Endothelial cell of umbilical vein (primary cell): ENCODE measurements at regions not wholly inside any gene's neighbourhood (a gene's known extent, or its start where the extent isn't known, plus 50 kb on each side); places are given as distances from the start of the nearest gene placed in this dataset.

Experiments used
- BruUV-seq: library from RNA; stranded (reverse); fragments of 400-500 nt; replicated peaks from 2 replicates; lab custom pipeline; 2021; lab: Mats Ljungman, UMichigan
- CTCF ChIA-PET: fragments of 300-600, 350-600 bp; sonication (Branson Sonifier 250); formaldehyde crosslinking; loops from one replicate; lab custom pipeline; 2021; ENCODE audit warnings: antibody characterized with exemption, inconsistent platforms; lab: Charles Lee
- POLR2A ChIA-PET: fragments of 300-600, 350-600 bp; sonication (Branson Sonifier 250); formaldehyde crosslinking; loops from one replicate; lab custom pipeline; 2021; ENCODE audit warnings: antibody characterized with exemption, inconsistent platforms; lab: Charles Lee
- DNase-seq: peaks from one replicate; pipeline ENCODE4 v3.0.0-alpha.2; 2011; ENCODE audit warnings: low read depth, low spot score
- FAIRE-seq: peaks from 2 replicates; lab custom pipeline; 2011; peaks lifted over from hg19 to GRCh38; lab: Jason Lieb, UNC
- H2AFZ ChIP-seq: 2 replicates; pipeline ENCODE4 v1.6.0; 2012; ENCODE audit warnings: low read depth, low read length, control low read depth, inconsistent platforms
- H3K27ac ChIP-seq: 2 replicates; pipeline ENCODE4 v1.5.1; 2011; ENCODE audit warnings: low read depth, mild to moderate bottlenecking, control low read depth, low read length, moderate library complexity; ENCODE audit not compliant: insufficient read depth
- H3K27me3 ChIP-seq, 2 experiments: 2 replicates each; pipeline versions ENCODE4 v1.6.0 to v1.6.1; 2011; ENCODE audit warnings: low read length in 2 of 2, mixed read lengths in 1 of 2; ENCODE audit not compliant: control insufficient read depth in 2 of 2, insufficient read depth in 2 of 2
- H3K36me3 ChIP-seq, 2 experiments: 2 replicates in 1 of 2; 3 replicates in 1 of 2; pipeline ENCODE4 v1.5.1; 2011; ENCODE audit warnings: low read length in 2 of 2, mild to moderate bottlenecking in 1 of 2, moderate library complexity in 1 of 2; ENCODE audit not compliant: control insufficient read depth in 2 of 2, insufficient read depth in 2 of 2; ENCODE audit errors: extremely low read depth in 1 of 2
- H3K4me1 ChIP-seq: 3 replicates; pipeline ENCODE4 v1.5.1; 2011; ENCODE audit warnings: mild to moderate bottlenecking, low read length; ENCODE audit not compliant: control insufficient read depth, insufficient read depth; ENCODE audit errors: extremely low read depth
- H3K4me2 ChIP-seq: 2 replicates; pipeline ENCODE4 v1.6.1; 2011; ENCODE audit warnings: low read length, control low read depth, mixed read lengths; ENCODE audit not compliant: insufficient read depth
- H3K4me3 ChIP-seq, 3 experiments: fragments of 200-600 bp in 1 of 3; sonication (generic), shearing (Covaris generic) in 1 of 3; replicated peaks in 1 of 3; 2 replicates each; pipeline ENCODE4 v1.5.1; 2011 to 2016; ENCODE audit warnings: control low read depth in 3 of 3, low read length in 3 of 3, mild to moderate bottlenecking in 2 of 3, inconsistent platforms in 1 of 3, low read depth in 1 of 3, moderate library complexity in 1 of 3; ENCODE audit not compliant: insufficient read depth in 1 of 3
- H3K79me2 ChIP-seq: 2 replicates; pipeline ENCODE4 v1.6.0; 2012; ENCODE audit warnings: low read length, inconsistent platforms; ENCODE audit not compliant: control insufficient read depth, insufficient read depth
- H3K9ac ChIP-seq: replicated peaks from 2 replicates; pipeline ENCODE3; 2011; ENCODE audit warnings: low read length, control low read depth; ENCODE audit not compliant: insufficient read depth; ENCODE audit errors: extremely low read depth
- H3K9me1 ChIP-seq: replicated peaks from 3 replicates; pipeline ENCODE4 v1.6.0; 2011; ENCODE audit warnings: mild to moderate bottlenecking, low read length; ENCODE audit not compliant: control insufficient read depth, insufficient read depth; ENCODE audit errors: extremely low read depth
- H3K9me3 ChIP-seq: replicated peaks from 2 replicates; pipeline ENCODE4 v1.5.1; 2012; ENCODE audit warnings: low read length, inconsistent platforms; ENCODE audit not compliant: control insufficient read depth, insufficient read depth
- H4K20me1 ChIP-seq: replicated peaks from 2 replicates; pipeline ENCODE3; 2011; ENCODE audit warnings: mild to moderate bottlenecking, low read length; ENCODE audit not compliant: control insufficient read depth, insufficient read depth; ENCODE audit errors: extremely low read depth
- EZH2 ChIP-seq: IDR thresholded peaks from 2 replicates; pipeline ENCODE4 v1.6.1; 2012; ENCODE audit warnings: borderline replicate concordance, low read depth, mild to moderate bottlenecking, moderate library complexity, low read length, inconsistent platforms; ENCODE audit not compliant: severe bottlenecking
- FOS ChIP-seq: IDR thresholded peaks from 2 replicates; pipeline ENCODE4 v1.6.1; 2011; ENCODE audit warnings: mild to moderate bottlenecking, low read length, moderate library complexity, borderline replicate concordance; ENCODE audit not compliant: insufficient read depth
- GATA2 ChIP-seq: IDR thresholded peaks from 2 replicates; pipeline ENCODE4 v1.7.0; 2011; ENCODE audit warnings: low read depth, mild to moderate bottlenecking, moderate library complexity, mixed read lengths, low read length; ENCODE audit not compliant: insufficient read length, insufficient read depth
- JUN ChIP-seq: IDR thresholded peaks from 2 replicates; pipeline ENCODE4 v1.6.1; 2011; ENCODE audit warnings: borderline replicate concordance, low read depth; ENCODE audit not compliant: insufficient read length, insufficient read depth
- MAX ChIP-seq: IDR thresholded peaks from 2 replicates; pipeline ENCODE4 v1.6.1; 2011; ENCODE audit not compliant: insufficient read depth, insufficient read length
- MYC ChIP-seq: IDR thresholded peaks from one replicate; pipeline ENCODE4 v1.6.1; 2011; ENCODE audit warnings: mild to moderate bottlenecking, low read depth, low read length
- POLR2A ChIP-seq: IDR thresholded peaks from 2 replicates; pipeline ENCODE4 v1.6.1; 2012; ENCODE audit warnings: low read depth, mild to moderate bottlenecking, control low read depth, low read length
- POLR2AphosphoS5 ChIP-seq: IDR thresholded peaks from 2 replicates; pipeline ENCODE4 v1.6.1; 2012; ENCODE audit warnings: low read depth, mild to moderate bottlenecking, control low read depth, low read length, moderate library complexity; ENCODE audit not compliant: insufficient read depth
- dilution Hi-C: fragments of 300-500 bp; cut with MboI; formaldehyde crosslinking; loops from one replicate; pipeline ENCODE4 v1.15.0; 2019; ENCODE audit warnings: low sequenced_read_pairs; ENCODE audit not compliant: extremely low pct_ligation_motif_present
- intact Hi-C: fragments of 100-400 bp; cut with micrococcal nuclease; formaldehyde crosslinking; loops from one replicate; pipeline ENCODE4 v1.10.0; 2022
- TF ChIP-seq, protein P1 (sequence below), 2 donors: IDR thresholded peaks; 1 replicate in 1 of 2; 2 replicates in 1 of 2; pipeline ENCODE4 v1.5.1; 2011; ENCODE audit warnings: low read length in 2 of 2, mild to moderate bottlenecking in 2 of 2, moderate library complexity in 2 of 2, control low read depth in 1 of 2, inconsistent platforms in 1 of 2, low read depth in 1 of 2; ENCODE audit not compliant: insufficient read depth in 1 of 2; ENCODE audit errors: extremely low read depth in 1 of 2

GRCh38 chr5:145218019-145218418, 617.1 kb downstream of the PRELID2 start:
- Histone ChIP-seq H3K9ac (no peak overlapping the region), H2AFZ (no peak overlapping the region), H3K27me3 (no peaks in the 10 kb centered on the region), H3K9me1 (no peaks in the 10 kb centered on the region), H3K4me2 (no peak overlapping the region), H3K9me3 (no peaks in the 10 kb centered on the region), H3K4me3 (no peak overlapping the region), H3K36me3 (no peaks in the 10 kb centered on the region), H4K20me1 (no peaks in the 10 kb centered on the region), H3K79me2 (no peaks in the 10 kb centered on the region), H3K4me1 (no peaks in the 10 kb centered on the region), H3K27ac (no peak overlapping the region)
- BruUV-seq = no TSS peak
- DNase-seq (no peak), FAIRE-seq (no peak)
- ChIA-PET POLR2A (no interaction called here), CTCF (no interaction called here)
- intact Hi-C loops (no loop called here), dilution Hi-C loops (no loop called here)
- TF ChIP-seq POLR2A = no peak
- TF ChIP-seq MAX = no peak
- TF ChIP-seq POLR2AphosphoS5 = no peak
- no peak for TF ChIP-seq EZH2
- no peak for TF ChIP-seq JUN
- no peak for TF ChIP-seq FOS
- TF ChIP-seq, protein P1, sequence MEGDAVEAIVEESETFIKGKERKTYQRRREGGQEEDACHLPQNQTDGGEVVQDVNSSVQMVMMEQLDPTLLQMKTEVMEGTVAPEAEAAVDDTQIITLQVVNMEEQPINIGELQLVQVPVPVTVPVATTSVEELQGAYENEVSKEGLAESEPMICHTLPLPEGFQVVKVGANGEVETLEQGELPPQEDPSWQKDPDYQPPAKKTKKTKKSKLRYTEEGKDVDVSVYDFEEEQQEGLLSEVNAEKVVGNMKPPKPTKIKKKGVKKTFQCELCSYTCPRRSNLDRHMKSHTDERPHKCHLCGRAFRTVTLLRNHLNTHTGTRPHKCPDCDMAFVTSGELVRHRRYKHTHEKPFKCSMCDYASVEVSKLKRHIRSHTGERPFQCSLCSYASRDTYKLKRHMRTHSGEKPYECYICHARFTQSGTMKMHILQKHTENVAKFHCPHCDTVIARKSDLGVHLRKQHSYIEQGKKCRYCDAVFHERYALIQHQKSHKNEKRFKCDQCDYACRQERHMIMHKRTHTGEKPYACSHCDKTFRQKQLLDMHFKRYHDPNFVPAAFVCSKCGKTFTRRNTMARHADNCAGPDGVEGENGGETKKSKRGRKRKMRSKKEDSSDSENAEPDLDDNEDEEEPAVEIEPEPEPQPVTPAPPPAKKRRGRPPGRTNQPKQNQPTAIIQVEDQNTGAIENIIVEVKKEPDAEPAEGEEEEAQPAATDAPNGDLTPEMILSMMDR (IDR thresholded peaks at IDR 0.05; ENCODE audit: extremely low read depth in 1 of 2, insufficient read depth in 1 of 2, low read depth in 1 of 2, low read length in 2 of 2) = no peak
- TF ChIP-seq MYC = no peak
- TF ChIP-seq GATA2 = no peak
